Right lobe of liver (tissue), 4 donors: ENCODE measurements at regions not wholly inside any gene's neighbourhood (a gene's known extent, or its start where the extent isn't known, plus 50 kb on each side); places are given as distances from the start of the nearest gene placed in this dataset.

Source experiments
- CTCF ChIP-seq, 4 donors: fragments of 200-600 bp in 3 of 4; fragments of 450-650 bp in 1 of 4; IDR thresholded peaks; one replicate each; pipeline versions ENCODE4 v1.5.1 to v1.8.0; 2016 to 2022; ENCODE audit warnings: antibody characterized with exemption in 4 of 4, mild to moderate bottlenecking in 2 of 4
- POLR2A ChIP-seq: fragments of 450-650 bp; IDR thresholded peaks from one replicate; pipeline ENCODE4 v1.6.1; 2017; ENCODE audit warnings: antibody characterized with exemption, mild to moderate bottlenecking
- donor health status: DM: no; HTN: no; CAD: no.
- donor health status: DM: no; HTN: no; CAD: no.
- donor health status: DM: no; HTN: yes; CAD: no.

- TF ChIP-seq CTCF (IDR thresholded peaks at IDR 0.05) (no peak), POLR2A (no peak)
Measured at GRCh38 chr12:124654666-124655047, 87.2 kb upstream of the NCOR2 start.
